ENCODE measurements at regions not wholly inside any gene's neighbourhood (a gene's known extent, or its start where the extent isn't known, plus 50 kb on each side); places are given as distances from the start of the nearest gene placed in this dataset.

GRCh38 chr12:67400742-67401141 lies 131.6 kb downstream of the CAND1 start:
- no peak for ATAC-seq
- Histone ChIP-seq H3K9me3 (replicated peaks; ENCODE audit: control insufficient read depth, insufficient read depth, low read depth, low read length) (no peaks in the 10 kb centered on the region), H3K9me1 (ENCODE audit: control insufficient read depth, insufficient read depth, low read length) (no peaks in the 10 kb centered on the region), H3K27ac (ENCODE audit: extremely low read depth, low read depth, low read length) (no peak overlapping the region), H3K4me1 (replicated peaks in 1 of 2; ENCODE audit: control insufficient read depth in 2 of 2, insufficient read depth in 2 of 2, low read length in 2 of 2) (no peaks in the 10 kb centered on the region), H3K36me3 (ENCODE audit: control insufficient read depth, insufficient read depth, low read length) (no peaks in the 10 kb centered on the region), H2AFZ (ENCODE audit: low read depth, low read length) (no peak overlapping the region), H4K20me1 (replicated peaks; ENCODE audit: control insufficient read depth, insufficient read depth, low read length) (no peaks in the 10 kb centered on the region), H3K79me2 (ENCODE audit: control insufficient read depth, insufficient read depth, low read length) (no peaks in the 10 kb centered on the region), H3K4me2 (ENCODE audit: insufficient read depth, low read length) (no peak overlapping the region), H3K4me3 (no peak overlapping the region), H3K27me3 (ENCODE audit: control insufficient read depth in 2 of 2, insufficient read depth in 2 of 2, low read length in 2 of 2) (no peaks in the 10 kb centered on the region; a peak in 1 of 5 replicates), H3K9ac (ENCODE audit: insufficient read depth in 1 of 2, low read depth in 2 of 2, low read length in 2 of 2) (no peak overlapping the region)
- intact Hi-C loops (cut with micrococcal nuclease) (no loop called here), in situ Hi-C loops (cut with MboI) (no loop called here)
- CTCF ChIA-PET (ENCODE audit: low intra/inter-chr PET ratio), result no interaction called here
- 0% methylated on average over 4 of the region's 4 CpGs for WGBS (ENCODE audit: insufficient coverage, low coverage, missing lambda C conversion rate)
- TF ChIP-seq ZC3H4 (CRISPR knock-in tag; IDR thresholded peaks at IDR 0.05; ENCODE audit: borderline replicate concordance), result no peak
- TF ChIP-seq IFI16 (CRISPR knock-in tag; IDR thresholded peaks at IDR 0.05), result no peak
- no peak for TF ChIP-seq GTF2B (IDR thresholded peaks at IDR 0.05; ENCODE audit: extremely low read depth, insufficient read length)
- TF ChIP-seq RFX1 (IDR thresholded peaks at IDR 0.05), result no peak
- no peak for TF ChIP-seq KAT8 (IDR thresholded peaks at IDR 0.05; ENCODE audit: low read depth)
- no peak for TF ChIP-seq HDAC3 (IDR thresholded peaks at IDR 0.05; ENCODE audit: borderline replicate concordance, partially characterized antibody)
- no peak for DNase-seq (ENCODE audit: extremely low read depth in 1 of 4, low spot score in 3 of 4)
- POLR2A ChIA-PET, result no interaction called here
- no TSS peak for BruUV-seq (replicated peaks)
- no peak for FAIRE-seq

- Histone ChIP-seq H3K4me3 (no peak overlapping the region), H3K27ac (ENCODE audit: extremely low read depth, low read depth, low read length) (no peak overlapping the region), H3K4me1 (replicated peaks in 1 of 2; ENCODE audit: control insufficient read depth in 2 of 2, insufficient read depth in 2 of 2, low read length in 2 of 2) (no peaks in the 10 kb centered on the region), H3K9ac (ENCODE audit: insufficient read depth in 1 of 2, low read depth in 2 of 2, low read length in 2 of 2) (no peak overlapping the region), H3K9me3 (replicated peaks; ENCODE audit: control insufficient read depth, insufficient read depth, low read depth, low read length) (no peaks in the 10 kb centered on the region), H3K27me3 (ENCODE audit: control insufficient read depth in 2 of 2, insufficient read depth in 2 of 2, low read length in 2 of 2) (no peaks in the 10 kb centered on the region), H2AFZ (ENCODE audit: low read depth, low read length) (no peak overlapping the region), H3K79me2 (ENCODE audit: control insufficient read depth, insufficient read depth, low read length) (no peaks in the 10 kb centered on the region), H3K9me1 (ENCODE audit: control insufficient read depth, insufficient read depth, low read length) (no peaks in the 10 kb centered on the region), H3K36me3 (ENCODE audit: control insufficient read depth, insufficient read depth, low read length) (no peaks in the 10 kb centered on the region), H4K20me1 (replicated peaks; ENCODE audit: control insufficient read depth, insufficient read depth, low read length) (no peaks in the 10 kb centered on the region), H3K4me2 (ENCODE audit: insufficient read depth, low read length) (no peak overlapping the region)
- intact Hi-C loops (cut with micrococcal nuclease), result no loop called here
- ATAC-seq, result no peak
- in situ Hi-C loops (cut with MboI), result no loop called here
- no peak for DNase-seq (ENCODE audit: extremely low read depth in 1 of 4, low spot score in 3 of 4)
- FAIRE-seq, result no peak
- BruUV-seq (replicated peaks), result no TSS peak
- ChIA-PET CTCF (ENCODE audit: low intra/inter-chr PET ratio) (no interaction called here), POLR2A (no interaction called here)
- WGBS (ENCODE audit: insufficient coverage, low coverage, missing lambda C conversion rate), result 0% methylated on average over 2 of the region's 2 CpGs
- TF ChIP-seq ZNF318 (IDR thresholded peaks at IDR 0.05; ENCODE audit: borderline replicate concordance in 1 of 2, low read depth in 1 of 2), result no peak
- no peak for TF ChIP-seq ZNF766 (CRISPR knock-in tag; conservative IDR thresholded peaks at IDR 0.05)
These were observed 141.1 kb downstream of the CAND1 start for GRCh38 chr12:67410246-67410645.

All from K562 (cell line).